Adrenal gland (tissue), 9 donors: ENCODE measurements at regions not wholly inside any gene's neighbourhood (a gene's known extent, or its start where the extent isn't known, plus 50 kb on each side); places are given as distances from the start of the nearest gene placed in this dataset.

Experiments used
- DNase-seq, 7 donors: peaks; one replicate each; pipeline ENCODE4 v3.0.0-alpha.2; 2019 to 2020
- H3K27ac ChIP-seq, 5 donors: fragments of 200-600 bp; sonication (generic) in 4 of 5; 1 replicate in 3 of 5; 2 replicates in 2 of 5; pipeline versions ENCODE4 v1.5.1 to v1.8.0; 2016 to 2020; ENCODE audit warnings: mild to moderate bottlenecking in 1 of 5
- H3K27me3 ChIP-seq: fragments of 200-600 bp; 2 replicates; pipeline ENCODE4 v1.8.0; 2021
- H3K36me3 ChIP-seq, 2 donors: fragments of 200-600 bp; replicated peaks in 1 of 2; 1 replicate in 1 of 2; 2 replicates in 1 of 2; pipeline versions ENCODE4 v1.5.1 to v1.8.0; 2018 to 2022
- H3K4me1 ChIP-seq, 2 donors: fragments of 200-600 bp; replicated peaks in 1 of 2; 1 replicate in 1 of 2; 2 replicates in 1 of 2; pipeline versions ENCODE4 v1.5.1 to v1.8.0; 2018 to 2021
- H3K4me3 ChIP-seq, 4 donors: fragments of 200-600 bp; sonication (generic) in 3 of 4; one replicate each; pipeline ENCODE4 v1.5.1; 2016 to 2018
- H3K9me3 ChIP-seq, 3 donors: fragments of 200-600 bp; sonication (generic) in 1 of 3; replicated peaks in 1 of 3; 1 replicate in 2 of 3; 2 replicates in 1 of 3; pipeline versions ENCODE4 v1.5.1 to v1.8.0; 2016 to 2021
- POLR2A ChIP-seq, 2 donors: fragments of 450-650 bp; IDR thresholded peaks; one replicate each; pipeline ENCODE4 v1.6.1; 2017; ENCODE audit warnings: antibody characterized with exemption in 2 of 2, mild to moderate bottlenecking in 2 of 2, moderate library complexity in 1 of 2
- WGBS, 4 donors: extraction: QIAGEN DNeasy Blood & Tissue Kit in 2 of 4; methylation state at CpG; one replicate each; pipeline versions ENCODE4 v1.1.5 to v1.1.7; 2013 to 2017; 5-methylcytosine and 5-hydroxymethylcytosine counted together
- intact Hi-C, 2 donors: fragments of 100-400 bp; cut with DNase I; formaldehyde crosslinking; loops; one replicate each; pipeline versions ENCODE4 v1.14.1 to v1.15.0; 2022 to 2023
- TF ChIP-seq, protein P1 (sequence below), 6 experiments: fragments of 450-650 bp in 4 of 6; fragments of 200-600 bp in 2 of 6; sonication (generic) in 1 of 6; IDR thresholded peaks; 1 replicate in 5 of 6; 2 replicates in 1 of 6; pipeline versions ENCODE4 v1.5.1 to v1.8.0; 2016 to 2021; ENCODE audit warnings: antibody characterized with exemption in 6 of 6, mild to moderate bottlenecking in 2 of 6, moderate library complexity in 1 of 6
- donor health status: healthy with polysubstance abuse.
- donor health status: Bipolar disorder and iron deficiency.
- donor health status: DM: yes; HTN: yes; CAD: no.
- donor health status: DM: no; HTN: no; CAD: no.
- donor health status: DM: no; HTN: no; CAD: no.

DNA sequence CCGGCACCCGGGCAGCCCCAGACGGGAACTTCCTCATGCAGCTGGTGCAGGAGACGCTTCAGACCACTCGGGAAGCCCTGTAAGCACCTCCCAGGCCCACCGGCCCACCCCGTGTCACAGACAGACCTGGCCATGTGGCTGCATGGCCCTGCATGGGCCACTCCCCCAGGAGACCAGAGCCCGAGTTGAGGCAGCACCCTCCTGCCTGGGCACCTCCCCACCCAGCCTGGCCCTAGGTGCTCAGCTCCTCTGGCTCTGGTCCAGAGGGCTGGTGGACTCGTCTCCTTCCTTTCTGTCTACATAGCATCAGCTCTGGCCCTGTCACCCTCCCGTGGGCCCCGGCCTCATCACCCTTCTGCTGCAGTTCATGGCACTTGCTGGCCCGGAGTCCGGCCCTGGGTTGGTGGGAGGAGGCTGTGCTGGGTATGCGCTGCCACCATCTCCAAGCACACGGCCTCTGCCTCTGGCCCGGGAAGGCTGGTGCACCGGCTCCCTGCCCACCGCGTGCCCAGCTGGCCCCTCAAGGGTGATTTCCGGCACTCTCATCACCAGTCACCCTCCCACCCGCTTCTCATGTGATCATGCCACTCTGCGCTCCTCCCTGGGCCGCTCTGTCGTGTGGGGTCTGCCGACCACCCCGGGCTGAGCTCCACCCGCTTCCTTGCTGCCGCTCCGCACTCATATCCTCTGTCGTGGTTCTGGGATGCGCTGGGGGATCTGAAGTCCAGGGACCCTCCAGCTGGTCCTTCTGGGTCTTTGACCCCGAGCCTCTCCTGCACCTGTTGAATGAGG, 53.1 kb upstream of the DPYSL4 start:
- H3K27ac ChIP-seq, result no peak overlapping the region
- intact Hi-C loops, result no loop called here
- WGBS, 4 donors, result 81 to 88% (median 85%) methylated on average over 19 to 32 of the region's 32 CpGs
- H3K36me3 ChIP-seq, result no peaks in the 10 kb centered on the region
- H3K4me1 ChIP-seq, result no peaks in the 10 kb centered on the region
- no peaks in the 10 kb centered on the region for H3K9me3 ChIP-seq
- no peak overlapping the region for H3K4me3 ChIP-seq
- DNase-seq, result no peak
- no peaks in the 10 kb centered on the region for H3K27me3 ChIP-seq
- TF ChIP-seq, protein P1, sequence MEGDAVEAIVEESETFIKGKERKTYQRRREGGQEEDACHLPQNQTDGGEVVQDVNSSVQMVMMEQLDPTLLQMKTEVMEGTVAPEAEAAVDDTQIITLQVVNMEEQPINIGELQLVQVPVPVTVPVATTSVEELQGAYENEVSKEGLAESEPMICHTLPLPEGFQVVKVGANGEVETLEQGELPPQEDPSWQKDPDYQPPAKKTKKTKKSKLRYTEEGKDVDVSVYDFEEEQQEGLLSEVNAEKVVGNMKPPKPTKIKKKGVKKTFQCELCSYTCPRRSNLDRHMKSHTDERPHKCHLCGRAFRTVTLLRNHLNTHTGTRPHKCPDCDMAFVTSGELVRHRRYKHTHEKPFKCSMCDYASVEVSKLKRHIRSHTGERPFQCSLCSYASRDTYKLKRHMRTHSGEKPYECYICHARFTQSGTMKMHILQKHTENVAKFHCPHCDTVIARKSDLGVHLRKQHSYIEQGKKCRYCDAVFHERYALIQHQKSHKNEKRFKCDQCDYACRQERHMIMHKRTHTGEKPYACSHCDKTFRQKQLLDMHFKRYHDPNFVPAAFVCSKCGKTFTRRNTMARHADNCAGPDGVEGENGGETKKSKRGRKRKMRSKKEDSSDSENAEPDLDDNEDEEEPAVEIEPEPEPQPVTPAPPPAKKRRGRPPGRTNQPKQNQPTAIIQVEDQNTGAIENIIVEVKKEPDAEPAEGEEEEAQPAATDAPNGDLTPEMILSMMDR (IDR thresholded peaks at IDR 0.05), result no peak
- no peak for TF ChIP-seq POLR2A (IDR thresholded peaks at IDR 0.05)

DNA sequence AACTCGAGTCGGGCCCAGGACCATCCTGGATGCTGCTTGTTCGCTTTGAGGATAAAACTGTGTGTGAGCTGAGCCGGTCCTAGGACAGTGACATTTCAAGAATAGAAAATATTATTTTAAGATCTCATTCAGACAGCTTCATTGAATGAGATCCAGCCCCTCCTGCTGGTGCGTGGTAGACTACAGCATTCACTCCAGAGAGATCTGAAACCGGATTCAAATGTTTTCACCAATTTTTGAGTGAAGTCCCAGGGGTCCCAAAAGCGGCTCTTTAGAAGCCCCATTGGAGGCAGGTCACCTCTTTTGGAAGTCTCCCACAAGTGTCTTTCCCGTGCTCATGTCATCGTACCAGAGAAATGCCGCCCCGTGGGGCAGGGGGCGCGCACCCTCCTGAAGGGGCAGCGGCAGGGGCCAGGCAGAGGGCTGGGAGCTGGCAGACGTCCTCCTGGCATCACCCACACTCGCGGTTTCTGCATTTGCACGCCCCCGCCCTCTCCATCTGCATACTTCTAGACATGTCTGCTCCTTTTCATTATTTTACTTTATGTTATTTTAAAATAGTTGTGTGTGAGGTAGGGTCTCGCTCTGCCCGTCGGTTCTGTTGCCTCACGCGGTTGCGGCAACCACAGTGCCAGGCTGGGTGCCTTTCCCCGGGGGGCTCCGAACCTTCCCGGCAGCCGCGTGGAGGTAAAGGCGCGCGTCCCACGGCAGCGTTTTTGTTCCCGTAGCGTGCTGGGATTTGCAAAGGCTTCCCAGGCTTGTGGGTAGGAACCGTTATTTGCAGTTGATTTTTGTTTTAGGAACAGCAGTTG, 52.3 kb upstream of the DPYSL4 start:
- Histone ChIP-seq H3K36me3 (no peaks in the 10 kb centered on the region), H3K27ac (no peak overlapping the region), H3K9me3 (no peaks in the 10 kb centered on the region), H3K4me3 (no peak overlapping the region), H3K27me3 (no peaks in the 10 kb centered on the region), H3K4me1 (no peaks in the 10 kb centered on the region)
- 85 to 87% (median 87%) methylated on average over 38 of the region's 38 CpGs for WGBS, 4 donors
- intact Hi-C loops, result no loop called here
- no peak for DNase-seq
- TF ChIP-seq, protein P1 (IDR thresholded peaks at IDR 0.05), result no peak

DNA sequence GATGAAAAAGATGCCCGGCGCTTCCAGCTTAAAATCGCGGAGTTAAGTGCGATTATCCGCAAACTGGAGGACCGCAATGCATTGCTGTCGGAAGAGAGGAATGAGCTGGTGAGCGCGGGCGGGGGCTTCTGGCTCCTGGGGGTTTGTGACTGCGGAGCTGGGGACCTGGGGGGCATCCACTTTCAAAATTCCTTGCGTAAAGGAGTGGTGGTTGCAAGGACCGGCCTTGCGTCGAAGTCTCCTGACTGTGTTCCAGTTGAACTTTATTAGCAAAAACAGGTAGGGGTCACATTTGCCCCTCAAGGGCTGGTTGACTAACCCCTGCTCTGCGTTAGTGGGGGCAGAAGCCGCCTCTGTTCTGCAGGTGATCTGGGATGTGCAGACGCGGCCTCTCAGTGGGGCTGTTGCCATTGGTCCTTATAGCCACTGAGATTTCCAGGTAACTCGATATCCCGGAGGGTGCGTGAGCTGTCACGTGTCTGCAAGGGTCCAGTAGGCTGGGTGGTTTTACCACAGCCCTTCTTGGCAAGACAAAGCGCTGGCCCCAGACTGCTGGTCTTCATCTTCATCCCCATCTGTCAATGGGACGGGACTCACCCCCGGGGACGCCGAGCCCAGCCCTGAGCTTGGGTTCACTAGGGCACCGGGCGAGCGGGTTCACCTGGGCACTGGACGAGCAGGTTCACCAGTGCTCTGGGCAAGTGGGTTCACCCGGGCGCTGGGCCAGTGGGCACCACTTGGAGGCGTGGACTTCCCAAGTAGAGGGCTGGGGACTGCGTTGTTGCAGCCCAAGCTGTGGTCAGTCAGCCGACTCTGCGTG, 51.5 kb upstream of the DPYSL4 start:
- H3K36me3 ChIP-seq, result no peaks in the 10 kb centered on the region
- H3K4me1 ChIP-seq, result no peaks in the 10 kb centered on the region
- TF ChIP-seq POLR2A (IDR thresholded peaks at IDR 0.05), result no peak
- TF ChIP-seq, protein P1 (IDR thresholded peaks at IDR 0.05), result no peak
- H3K9me3 ChIP-seq, result no peaks in the 10 kb centered on the region
- WGBS, 4 donors, result 90 to 92% (median 91%) methylated on average over 29 to 39 of the region's 39 CpGs
- no peak overlapping the region for H3K4me3 ChIP-seq
- DNase-seq, result no peak
- intact Hi-C loops, result no loop called here
- no peak overlapping the region for H3K27ac ChIP-seq
- no peaks in the 10 kb centered on the region for H3K27me3 ChIP-seq

DNA sequence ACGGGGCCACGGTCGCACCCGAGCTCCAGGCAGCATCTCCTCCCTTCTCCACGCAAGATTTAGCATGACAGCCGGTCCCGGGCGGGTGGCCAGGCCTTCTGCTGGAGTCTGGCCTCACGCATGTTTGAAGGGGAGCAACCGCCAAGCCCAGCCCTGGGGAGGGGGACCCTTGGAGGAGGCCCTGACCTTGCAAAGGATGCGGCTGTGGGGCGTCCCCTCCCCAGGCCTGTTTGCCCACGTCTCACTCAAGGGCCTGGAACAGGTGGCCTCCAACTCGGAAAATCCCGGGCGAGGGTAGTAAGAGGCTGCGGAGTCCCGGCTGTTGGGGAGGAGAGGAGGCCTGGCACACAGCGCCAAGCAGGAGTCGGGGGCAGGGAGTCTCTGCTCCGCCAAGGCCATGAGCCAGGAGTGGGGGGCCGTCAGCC, 50.6 kb upstream of the DPYSL4 start:
- 84 to 92% (median 90%) methylated on average over 17 to 22 of the region's 22 CpGs for WGBS, 4 donors
- Histone ChIP-seq H3K27ac (no peak overlapping the region), H3K9me3 (no peaks in the 10 kb centered on the region), H3K27me3 (no peaks in the 10 kb centered on the region), H3K36me3 (no peaks in the 10 kb centered on the region), H3K4me1 (no peaks in the 10 kb centered on the region), H3K4me3 (no peak overlapping the region)
- DNase-seq, result no peak
- no peak for TF ChIP-seq POLR2A (IDR thresholded peaks at IDR 0.05)
- TF ChIP-seq, protein P1 (IDR thresholded peaks at IDR 0.05), result no peak
- intact Hi-C loops, result no loop called here
